Stimulated activated CD8-positive, alpha-beta memory T cell treated with anti-CD3 and anti-CD28 coated beads, Interleukin-12 subunit alpha, Interleukin-12 subunit beta, amount 100 ng/mL, for 24 hours (primary cell): ENCODE measurements at regions not wholly inside any gene's neighbourhood (a gene's known extent, or its start where the extent isn't known, plus 50 kb on each side); places are given as distances from the start of the nearest gene placed in this dataset.

Source experiments
- DNase-seq: peaks from one replicate; pipeline ENCODE4 v3.0.0-alpha.2; 2020; ENCODE audit errors: extremely low read depth

- DNase-seq: no peak
Observed at GRCh38 chr4:123841447-123842121, 445.0 kb downstream of the SPRY1 start.

GRCh38 chr4:123843137-123843536, 446.5 kb downstream of the SPRY1 start:
- no peak for DNase-seq

- no peak for DNase-seq
Observed at GRCh38 chr4:123844374-123844773, 447.8 kb downstream of the SPRY1 start.

- no peak for DNase-seq
Observed at GRCh38 chr4:123846092-123846491, 449.5 kb downstream of the SPRY1 start.

DNA sequence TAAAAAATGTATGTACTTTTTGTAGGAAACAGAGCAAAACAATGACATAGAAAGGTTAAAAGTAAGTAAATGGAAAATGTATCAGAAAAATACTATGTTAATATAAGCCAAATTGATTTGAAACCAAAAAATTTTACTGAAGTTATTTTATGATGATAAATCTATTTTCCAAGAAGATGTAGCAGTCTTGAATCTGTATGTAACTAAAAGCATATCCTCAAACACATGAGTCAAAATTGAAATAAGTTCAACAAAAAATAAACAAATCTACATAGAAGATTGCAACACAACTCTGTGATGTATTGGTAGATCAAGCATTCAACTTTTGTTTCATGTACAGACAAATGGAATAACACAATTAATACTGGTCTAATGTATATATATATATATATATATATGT, 450.0 kb downstream of the SPRY1 start:
- no peak for DNase-seq

DNA sequence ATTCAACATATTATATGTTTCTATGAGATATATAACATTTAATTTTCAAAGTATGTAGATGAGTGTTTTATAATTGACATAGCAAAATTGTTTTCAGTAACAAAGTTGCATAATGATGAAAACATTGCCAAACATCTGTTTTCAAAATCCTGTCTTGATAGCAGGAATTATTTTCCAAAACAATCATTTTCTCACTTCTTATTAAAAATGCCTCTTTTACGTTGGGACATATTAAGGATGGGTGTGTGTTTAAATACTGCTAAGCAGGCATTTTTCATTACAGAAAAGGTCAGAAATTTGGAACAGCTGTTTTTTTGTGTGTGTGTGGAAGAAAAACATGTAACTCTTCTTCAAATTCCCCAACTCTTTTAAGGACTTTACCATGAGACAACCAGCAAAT, 452.0 kb downstream of the SPRY1 start:
- no peak for DNase-seq

- no peak for DNase-seq
Observed at GRCh38 chr4:123849495-123849894, 452.9 kb downstream of the SPRY1 start.

- DNase-seq: no peak
Observed at GRCh38 chr4:123851521-123851920, 454.9 kb downstream of the SPRY1 start.

- DNase-seq: no peak
Observed at GRCh38 chr4:123853651-123854050, 457.1 kb downstream of the SPRY1 start.

- DNase-seq: no peak
Observed at GRCh38 chr4:123856689-123857545, 460.3 kb downstream of the SPRY1 start.

GRCh38 chr4:123858465-123858864, 461.9 kb downstream of the SPRY1 start:
- no peak for DNase-seq

DNA sequence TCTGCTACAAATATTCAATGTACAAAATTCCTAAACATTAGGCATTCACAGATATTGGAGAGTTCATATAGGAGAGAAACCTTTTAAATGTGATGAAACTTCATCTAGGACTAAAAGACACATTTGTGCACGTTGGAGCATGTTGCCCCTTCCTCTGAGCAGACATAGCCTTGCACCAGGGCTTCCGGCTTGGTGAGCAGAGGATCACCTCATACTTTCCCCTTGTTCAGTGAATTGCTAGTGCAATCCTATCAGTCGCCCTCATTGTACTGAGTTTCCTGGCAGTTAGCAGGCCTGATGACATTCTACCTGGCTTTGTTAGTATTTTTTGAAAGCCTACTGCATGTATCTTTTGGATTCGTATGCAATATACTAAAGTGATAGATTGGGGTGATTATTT, 466.2 kb downstream of the SPRY1 start:
- DNase-seq: no peak

- DNase-seq: no peak
Observed at GRCh38 chr4:123866796-123867195, 470.2 kb downstream of the SPRY1 start.

DNA sequence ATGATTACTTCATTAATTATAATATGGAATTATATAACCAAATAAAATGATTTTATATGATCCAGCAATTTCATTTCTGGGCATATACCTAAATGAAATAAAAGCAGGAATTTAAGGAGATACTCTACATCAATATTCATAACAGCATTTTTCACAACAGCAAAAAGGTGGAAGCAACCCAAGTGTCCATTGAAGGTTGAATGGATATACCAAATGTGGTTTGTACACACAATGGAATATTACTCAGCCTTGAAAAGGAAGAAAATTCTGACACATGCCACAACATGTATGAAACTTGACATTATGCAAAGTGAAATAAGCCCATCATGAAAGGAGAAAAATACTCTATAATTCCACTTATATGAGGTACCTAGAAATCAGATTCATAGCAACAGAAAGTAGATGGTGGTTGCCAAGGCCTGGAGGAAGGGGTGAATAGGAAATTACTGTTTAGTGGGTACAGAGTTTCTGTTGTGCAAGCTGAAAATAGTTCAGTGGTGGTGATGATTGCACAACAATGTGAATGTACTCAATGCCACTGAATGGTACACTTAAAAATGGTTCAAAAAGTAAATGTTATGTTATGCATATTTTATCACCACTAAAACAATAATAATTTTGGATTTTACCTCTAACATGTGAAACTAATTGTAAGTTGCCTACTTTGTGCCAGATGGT, 471.5 kb downstream of the SPRY1 start:
- no peak for DNase-seq

DNA sequence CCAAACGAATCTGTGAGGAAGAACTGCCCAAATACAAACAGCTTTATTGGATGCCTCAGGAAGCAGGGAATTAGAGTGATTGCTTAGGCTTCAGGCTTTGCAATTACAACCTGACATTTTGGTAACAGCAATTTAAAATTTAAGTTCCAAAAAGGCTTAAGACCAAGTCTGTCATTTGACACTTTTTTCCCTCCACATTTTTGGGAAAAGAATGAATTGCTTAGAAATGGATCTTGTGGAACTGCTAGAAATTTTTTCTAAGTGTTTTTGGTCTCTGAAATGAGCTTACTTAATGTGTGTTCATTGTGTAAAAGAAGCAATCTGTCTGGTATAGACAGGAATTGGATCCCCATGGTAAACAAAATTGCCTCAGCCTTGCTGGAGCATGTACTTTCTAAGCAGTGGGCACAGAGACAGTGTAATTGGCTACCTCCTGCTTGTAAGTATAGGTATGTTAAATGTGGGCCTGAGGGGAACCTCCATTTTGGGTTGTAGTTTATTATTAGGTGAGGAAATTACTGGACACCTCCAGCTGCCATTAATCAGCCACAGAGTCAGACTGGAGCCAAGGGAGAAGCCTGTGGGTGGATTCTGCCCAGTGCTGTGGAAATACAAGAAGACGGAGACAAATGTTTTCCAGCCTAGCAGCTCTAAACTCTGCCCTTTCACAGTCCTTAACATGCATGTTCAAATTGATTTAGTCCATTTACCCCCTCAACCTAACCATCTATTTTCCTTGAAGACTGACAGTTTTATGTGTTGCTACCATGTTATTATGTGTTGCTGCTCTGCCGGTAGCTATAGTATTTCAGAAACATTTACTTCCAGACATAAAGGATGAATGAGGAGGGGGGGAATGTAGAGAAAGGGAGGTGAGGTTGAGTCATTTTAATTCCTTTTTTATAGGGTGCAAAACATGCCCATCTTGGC, 473.0 kb downstream of the SPRY1 start:
- DNase-seq: no peak

- DNase-seq: no peak
Observed at GRCh38 chr4:123870216-123870876, 473.8 kb downstream of the SPRY1 start.

DNA sequence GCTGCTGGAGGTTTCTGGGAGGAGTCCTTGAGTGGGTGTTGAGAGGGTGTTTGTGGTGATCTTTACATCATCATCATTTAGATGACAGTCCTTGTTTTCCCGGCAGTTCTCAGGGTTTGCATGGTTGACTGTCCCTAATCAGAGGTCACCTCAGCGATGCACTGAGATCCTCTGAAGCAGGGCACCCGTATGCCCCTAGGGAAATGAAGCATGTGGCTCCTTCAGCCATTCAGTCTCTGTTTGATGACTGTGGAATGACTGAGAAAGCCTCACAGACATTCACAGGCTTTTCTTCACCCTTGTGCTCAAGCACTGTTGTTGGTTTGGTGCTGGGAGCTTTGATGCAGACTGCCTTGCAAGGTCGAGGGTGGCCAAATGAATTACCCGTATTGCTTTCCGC, 474.7 kb downstream of the SPRY1 start:
- DNase-seq: no peak

GRCh38 chr4:123874063-123874462, 477.5 kb downstream of the SPRY1 start:
- DNase-seq: no peak

DNA sequence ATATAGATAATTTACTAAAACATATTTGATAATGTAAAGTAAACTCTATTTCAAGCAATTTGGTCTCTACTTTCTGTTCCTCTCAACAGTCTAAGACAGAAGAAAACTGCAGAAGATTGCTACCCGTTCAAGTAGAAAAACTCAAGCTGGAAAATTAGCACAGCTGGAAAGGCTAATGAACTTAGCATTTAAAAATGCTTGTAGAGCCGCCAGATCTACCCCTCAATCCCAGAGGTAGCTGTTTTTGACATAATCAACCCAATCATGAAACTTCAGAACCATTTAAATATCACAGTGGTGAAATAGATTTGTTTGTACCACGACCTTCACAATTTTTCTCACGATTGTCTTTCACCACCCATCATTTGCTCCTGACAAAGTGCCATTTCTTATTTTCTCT, 479.5 kb downstream of the SPRY1 start:
- no peak for DNase-seq

- DNase-seq: no peak
Observed at GRCh38 chr4:123876671-123877101, 480.1 kb downstream of the SPRY1 start.

- no peak for DNase-seq
Observed at GRCh38 chr4:123877551-123877950, 481.0 kb downstream of the SPRY1 start.
